ENCODE measurements at regions not wholly inside any gene's neighbourhood (a gene's known extent, or its start where the extent isn't known, plus 50 kb on each side); places are given as distances from the start of the nearest gene placed in this dataset.

- no peak overlapping the region for H3K9ac ChIP-seq (ENCODE audit: insufficient read depth, low read depth, low read length)
- H3K4me3 ChIP-seq (replicated peaks in 1 of 3; ENCODE audit: insufficient read depth in 1 of 3, low read depth in 2 of 3, low read length in 3 of 3) = no peak overlapping the region
- no peak for DNase-seq (ENCODE audit: low spot score)
- H3K4me1 ChIP-seq (ENCODE audit: insufficient read depth, low read length) = no peaks in the 10 kb centered on the region
- H4K20me1 ChIP-seq (ENCODE audit: insufficient read depth, low read length) = no peaks in the 10 kb centered on the region
- H3K9me3 ChIP-seq (ENCODE audit: low read length) = peaks cover 96% of the 10 kb centered on the region
- FAIRE-seq = no peak
- H3K27me3 ChIP-seq (ENCODE audit: control insufficient read depth in 1 of 2, insufficient read depth in 2 of 2, low read length in 2 of 2) = no peaks in the 10 kb centered on the region
- intact Hi-C loops (cut with micrococcal nuclease; ENCODE audit: unreplicated experiment) (no loop called here), in situ Hi-C loops (cut with HindIII; ENCODE audit: extremely low pct_ligation_motif_present, low pct_unique_long_range_greater_than_20kb) (no loop called here)
- ChIA-PET POLR2A (no interaction called here), CTCF (ENCODE audit: low intra/inter-chr PET ratio, low total read pairs) (no interaction called here)
- H3K79me2 ChIP-seq (ENCODE audit: insufficient read depth, low read length) = no peaks in the 10 kb centered on the region
- H3K27ac ChIP-seq (ENCODE audit: extremely low read length, insufficient read depth, low read length) = no peak overlapping the region
- no peaks in the 10 kb centered on the region for H3K36me3 ChIP-seq (replicated peaks in 1 of 2; ENCODE audit: control insufficient read depth in 1 of 2, insufficient read depth in 2 of 2, low read length in 2 of 2)
- no peak overlapping the region for H2AFZ ChIP-seq (ENCODE audit: low read length)
- BruUV-seq (replicated peaks) = no TSS peak
- no peak for TF ChIP-seq JDP2 (CRISPR knock-in tag; IDR thresholded peaks at IDR 0.05; ENCODE audit: borderline replicate concordance)
- TF ChIP-seq ZNF253 (CRISPR knock-in tag; IDR thresholded peaks at IDR 0.05; ENCODE audit: borderline replicate concordance) = no peak
- TF ChIP-seq ZNF589 (CRISPR knock-in tag; conservative IDR thresholded peaks at IDR 0.05) = no peak
- TF ChIP-seq SUZ12 (IDR thresholded peaks at IDR 0.05; ENCODE audit: low read depth, low read length) = no peak
- no peak for TF ChIP-seq ZNF432 (CRISPR knock-in tag; IDR thresholded peaks at IDR 0.05; ENCODE audit: borderline replicate concordance)
- no peak for TF ChIP-seq ZSCAN31 (CRISPR knock-in tag; IDR thresholded peaks at IDR 0.05; ENCODE audit: low read depth)
- no peak for TF ChIP-seq SMAD3 (CRISPR knock-in tag; IDR thresholded peaks at IDR 0.05)
- no peak for TF ChIP-seq ZBTB3 (CRISPR knock-in tag; IDR thresholded peaks at IDR 0.05; ENCODE audit: borderline replicate concordance, low read depth)
- TF ChIP-seq CERS6 (CRISPR knock-in tag; IDR thresholded peaks at IDR 0.05) = no peak
- no peak for TF ChIP-seq XBP1 (CRISPR knock-in tag; IDR thresholded peaks at IDR 0.05)
- no peak for TF ChIP-seq ZBTB14 (CRISPR knock-in tag; IDR thresholded peaks at IDR 0.05)
- TF ChIP-seq ZNF792 (CRISPR knock-in tag; IDR thresholded peaks at IDR 0.05) = no peak
- TF ChIP-seq ZKSCAN5 (CRISPR knock-in tag; IDR thresholded peaks at IDR 0.05) = no peak
- no peak for TF ChIP-seq ISX (CRISPR knock-in tag; conservative IDR thresholded peaks at IDR 0.05)
- TF ChIP-seq BCL3 (CRISPR knock-in tag; IDR thresholded peaks at IDR 0.05) = no peak
- TF ChIP-seq ZNF335 (CRISPR knock-in tag; IDR thresholded peaks at IDR 0.05) = no peak
- TF ChIP-seq GLI4 (CRISPR knock-in tag; IDR thresholded peaks at IDR 0.05; ENCODE audit: borderline replicate concordance) = no peak
- no peak for TF ChIP-seq SALL1 (CRISPR knock-in tag; IDR thresholded peaks at IDR 0.05)
- no peak for TF ChIP-seq HBP1 (CRISPR knock-in tag; IDR thresholded peaks at IDR 0.05; ENCODE audit: low read depth)
- ATAC-seq = no peak
- H3K4me2 ChIP-seq (ENCODE audit: low read depth, low read length) = no peak overlapping the region
- 6% methylated on average over 1 of the region's 1 CpG for WGBS (ENCODE audit: low lambda C conversion rate)
Measured at GRCh38 chr6:164379795-164380194, 929.6 kb downstream of the C6orf118 start.

Data from HepG2 (cell line).